Epithelial cell of proximal tubule (primary cell): ENCODE measurements at regions not wholly inside any gene's neighbourhood (a gene's known extent, or its start where the extent isn't known, plus 50 kb on each side); places are given as distances from the start of the nearest gene placed in this dataset.

Experiments
- DNase-seq: peaks from one replicate; pipeline ENCODE4 v3.0.0-alpha.2; 2011; ENCODE audit warnings: low read depth
- H3K4me3 ChIP-seq: 2 replicates; pipeline ENCODE4 v1.5.1; 2011; ENCODE audit warnings: low read depth, mild to moderate bottlenecking, low read length
- CTCF ChIP-seq: conservative IDR thresholded peaks from 2 replicates; pipeline ENCODE4 v1.5.1; 2012; ENCODE audit warnings: low read depth, mild to moderate bottlenecking, low read length

GRCh38 chr3:153596401-153596800, 434.4 kb downstream of the RAP2B start:
- no peak overlapping the region for H3K4me3 ChIP-seq
- TF ChIP-seq CTCF = no peak
- no peak for DNase-seq

GRCh38 chr3:153599685-153600084, 437.7 kb downstream of the RAP2B start:
- no peak for TF ChIP-seq CTCF
- peak; percentile 74 for DNase-seq
- no peak overlapping the region for H3K4me3 ChIP-seq

GRCh38 chr3:153600896-153601295, 438.9 kb downstream of the RAP2B start:
- no peak overlapping the region for H3K4me3 ChIP-seq
- DNase-seq = no peak
- TF ChIP-seq CTCF = no peak

- no peak overlapping the region for H3K4me3 ChIP-seq
- DNase-seq = no peak
Measured at GRCh38 chr3:153601374-153601853, 439.4 kb downstream of the RAP2B start.

GRCh38 chr3:153602801-153603200, 440.8 kb downstream of the RAP2B start:
- no peak overlapping the region for H3K4me3 ChIP-seq
- no peak for DNase-seq
- no peak for TF ChIP-seq CTCF

More at GRCh38 chr3:153601374-153601853, 439.4 kb downstream of the RAP2B start:
- no peak for TF ChIP-seq CTCF

- TF ChIP-seq CTCF = no peak
- H3K4me3 ChIP-seq = no peak overlapping the region
- DNase-seq = no peak
Measured at GRCh38 chr3:153614140-153614539, 452.1 kb downstream of the RAP2B start.

GRCh38 chr3:153614563-153614962, 452.5 kb downstream of the RAP2B start:
- no peak for TF ChIP-seq CTCF
- DNase-seq = peak; percentile 50
- no peak overlapping the region for H3K4me3 ChIP-seq
